ENCODE measurements at regions not wholly inside any gene's neighbourhood (a gene's known extent, or its start where the extent isn't known, plus 50 kb on each side); places are given as distances from the start of the nearest gene placed in this dataset.

DNA sequence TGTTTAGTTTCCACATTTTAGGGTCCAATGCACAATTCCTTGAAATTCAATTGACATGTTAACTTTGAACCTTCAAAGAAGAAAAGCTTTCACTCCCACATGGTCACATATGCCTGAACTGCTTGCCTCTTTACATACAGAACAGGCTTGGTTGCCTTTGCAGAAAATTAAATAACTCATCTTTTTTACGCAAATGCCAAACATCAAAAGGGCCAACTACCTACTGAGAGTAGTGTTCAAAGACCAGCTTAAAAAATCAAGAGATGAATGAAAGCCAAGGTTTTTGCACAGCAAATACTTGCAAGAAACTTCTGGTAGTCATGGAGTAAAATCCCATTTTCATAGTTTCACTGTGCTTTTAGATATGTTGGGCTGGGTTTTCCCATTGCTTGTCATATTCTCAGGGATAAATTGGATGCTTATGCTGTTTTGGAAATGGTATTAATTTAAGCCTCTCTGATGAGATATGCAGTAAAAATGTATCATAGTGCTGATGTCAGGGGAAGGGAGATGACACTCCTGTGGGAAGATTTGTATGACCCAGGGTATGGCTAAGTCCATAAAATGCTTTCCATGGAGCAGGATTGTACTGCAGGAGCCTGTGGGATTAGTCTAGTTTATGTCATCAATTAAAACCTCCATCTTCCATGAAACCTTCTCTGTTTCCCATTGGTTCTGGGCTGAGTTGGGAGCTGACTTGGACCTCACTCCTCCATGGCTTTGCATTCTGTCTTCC is 60.6 kb upstream of the DARS1 start:
- no peak overlapping the region for H3K9ac ChIP-seq (ENCODE audit: low read depth, low read length)
- no peak overlapping the region for H2BK15ac ChIP-seq (ENCODE audit: low read depth, low read length)
- H4K20me1 ChIP-seq (ENCODE audit: insufficient read depth, low read length): no peaks in the 10 kb centered on the region
- BruUV-seq (replicated peaks): no TSS peak
- no peaks in the 10 kb centered on the region for H3K79me1 ChIP-seq (ENCODE audit: low read depth in 1 of 2, low read length in 2 of 2)
- H3K4me2 ChIP-seq (ENCODE audit: low read depth, low read length): no peak overlapping the region
- H4K91ac ChIP-seq (ENCODE audit: insufficient read depth, low read depth, low read length): no peak overlapping the region
- H3K9me1 ChIP-seq (ENCODE audit: insufficient read depth, low read length): no peaks in the 10 kb centered on the region
- H3K23ac ChIP-seq (ENCODE audit: low read depth, low read length): no peak overlapping the region
- dilution Hi-C loops (cut with HindIII; ENCODE audit: low sequenced_read_pairs, unreplicated experiment): no loop called here
- H3K27me3 ChIP-seq (ENCODE audit: control insufficient read depth, insufficient read depth, low read length): no peaks in the 10 kb centered on the region
- no peak overlapping the region for H2BK5ac ChIP-seq (ENCODE audit: low read depth, low read length, poor library complexity, severe bottlenecking)
- ChIA-PET CTCF (no interaction called here), POLR2A (ENCODE audit: unreplicated experiment) (no interaction called here)
- no peak overlapping the region for H2BK120ac ChIP-seq (ENCODE audit: low read depth, low read length)
- H4K8ac ChIP-seq (ENCODE audit: low read depth in 2 of 2, low read length in 2 of 2): no peak overlapping the region
- H2AFZ ChIP-seq (replicated peaks; ENCODE audit: low read length, poor library complexity): no peak overlapping the region
- H3K4ac ChIP-seq (ENCODE audit: low read depth, low read length): no peak overlapping the region
- ATAC-seq (ENCODE audit: low read depth): no peak
- H3K36me3 ChIP-seq (ENCODE audit: control insufficient read depth, insufficient read depth, low read length): no peaks in the 10 kb centered on the region
- intact Hi-C loops (cut with micrococcal nuclease): no loop called here
- H3K4me1 ChIP-seq (ENCODE audit: control insufficient read depth, insufficient read depth, low read length): no peaks in the 10 kb centered on the region
- H4K5ac ChIP-seq (ENCODE audit: low read depth, low read length): no peak overlapping the region
- no CpG with 5 or more reads among the region's 1 CpG for WGBS, 2 experiments (ENCODE audit: extremely low coverage in 2 of 2, insufficient read length in 1 of 2)
- no peak for TF ChIP-seq MXI1 (IDR thresholded peaks at IDR 0.05; ENCODE audit: borderline replicate concordance, low read depth, low read length)
- TF ChIP-seq, protein P1, sequence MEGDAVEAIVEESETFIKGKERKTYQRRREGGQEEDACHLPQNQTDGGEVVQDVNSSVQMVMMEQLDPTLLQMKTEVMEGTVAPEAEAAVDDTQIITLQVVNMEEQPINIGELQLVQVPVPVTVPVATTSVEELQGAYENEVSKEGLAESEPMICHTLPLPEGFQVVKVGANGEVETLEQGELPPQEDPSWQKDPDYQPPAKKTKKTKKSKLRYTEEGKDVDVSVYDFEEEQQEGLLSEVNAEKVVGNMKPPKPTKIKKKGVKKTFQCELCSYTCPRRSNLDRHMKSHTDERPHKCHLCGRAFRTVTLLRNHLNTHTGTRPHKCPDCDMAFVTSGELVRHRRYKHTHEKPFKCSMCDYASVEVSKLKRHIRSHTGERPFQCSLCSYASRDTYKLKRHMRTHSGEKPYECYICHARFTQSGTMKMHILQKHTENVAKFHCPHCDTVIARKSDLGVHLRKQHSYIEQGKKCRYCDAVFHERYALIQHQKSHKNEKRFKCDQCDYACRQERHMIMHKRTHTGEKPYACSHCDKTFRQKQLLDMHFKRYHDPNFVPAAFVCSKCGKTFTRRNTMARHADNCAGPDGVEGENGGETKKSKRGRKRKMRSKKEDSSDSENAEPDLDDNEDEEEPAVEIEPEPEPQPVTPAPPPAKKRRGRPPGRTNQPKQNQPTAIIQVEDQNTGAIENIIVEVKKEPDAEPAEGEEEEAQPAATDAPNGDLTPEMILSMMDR (conservative IDR thresholded peaks at IDR 0.05; ENCODE audit: low read depth, low read length): no peak
- no peak for TF ChIP-seq CEBPB (IDR thresholded peaks at IDR 0.05; ENCODE audit: low read depth, low read length)
- no peak for TF ChIP-seq MAZ (IDR thresholded peaks at IDR 0.05; ENCODE audit: borderline replicate concordance, low read depth, low read length)
- TF ChIP-seq USF2 (IDR thresholded peaks at IDR 0.05; ENCODE audit: low read depth, low read length): no peak
- TF ChIP-seq RFX5 (IDR thresholded peaks at IDR 0.05; ENCODE audit: low read depth, low read length): no peak
- no peak for TF ChIP-seq FOS (IDR thresholded peaks at IDR 0.05; ENCODE audit: low read depth, low read length)
- TF ChIP-seq RAD21 (IDR thresholded peaks at IDR 0.05; ENCODE audit: low read length): no peak
- no peak for TF ChIP-seq MAFK (IDR thresholded peaks at IDR 0.05; ENCODE audit: low read depth, low read length)
- no peak for TF ChIP-seq RCOR1 (IDR thresholded peaks at IDR 0.05; ENCODE audit: insufficient replicate concordance, low read length)
- TF ChIP-seq SMC3 (IDR thresholded peaks at IDR 0.05; ENCODE audit: low read depth, low read length): no peak
- no peak for TF ChIP-seq CHD1 (IDR thresholded peaks at IDR 0.05; ENCODE audit: low read depth, low read length)
- TF ChIP-seq, protein P2, sequence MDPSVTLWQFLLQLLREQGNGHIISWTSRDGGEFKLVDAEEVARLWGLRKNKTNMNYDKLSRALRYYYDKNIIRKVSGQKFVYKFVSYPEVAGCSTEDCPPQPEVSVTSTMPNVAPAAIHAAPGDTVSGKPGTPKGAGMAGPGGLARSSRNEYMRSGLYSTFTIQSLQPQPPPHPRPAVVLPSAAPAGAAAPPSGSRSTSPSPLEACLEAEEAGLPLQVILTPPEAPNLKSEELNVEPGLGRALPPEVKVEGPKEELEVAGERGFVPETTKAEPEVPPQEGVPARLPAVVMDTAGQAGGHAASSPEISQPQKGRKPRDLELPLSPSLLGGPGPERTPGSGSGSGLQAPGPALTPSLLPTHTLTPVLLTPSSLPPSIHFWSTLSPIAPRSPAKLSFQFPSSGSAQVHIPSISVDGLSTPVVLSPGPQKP (IDR thresholded peaks at IDR 0.05; ENCODE audit: borderline replicate concordance, low read depth, low read length): no peak
- no peak for TF ChIP-seq POLR2A (IDR thresholded peaks at IDR 0.05; ENCODE audit: low read depth, low read length)
- no peak for TF ChIP-seq BHLHE40 (IDR thresholded peaks at IDR 0.05; ENCODE audit: low read depth, low read length)
- TF ChIP-seq NFE2L2 (IDR thresholded peaks at IDR 0.05; ENCODE audit: low read depth, low read length): no peak
- H2AK9ac ChIP-seq (replicated peaks; ENCODE audit: low read depth, low read length, poor library complexity): no peak overlapping the region
- H3K18ac ChIP-seq (ENCODE audit: low read depth, low read length): no peak overlapping the region
- no peaks in the 10 kb centered on the region for H3K9me3 ChIP-seq (ENCODE audit: control insufficient read depth, insufficient read depth, low read length)
- H3K4me3 ChIP-seq (ENCODE audit: insufficient read depth, low read depth, low read length): no peak overlapping the region
- no peak overlapping the region for H3K14ac ChIP-seq (replicated peaks; ENCODE audit: low read depth, low read length)
- H2BK20ac ChIP-seq (ENCODE audit: low read depth, low read length): no peak overlapping the region
- no peak overlapping the region for H3K56ac ChIP-seq (ENCODE audit: extremely low read depth, insufficient read depth, low read length)
- in situ Hi-C loops (cut with MboI; ENCODE audit: low sequenced_read_pairs): no loop called here
- H3K27ac ChIP-seq (ENCODE audit: insufficient read depth, low read length): no peak overlapping the region
- H2AK5ac ChIP-seq (ENCODE audit: low read depth, low read length): no peak overlapping the region
- no peak for DNase-seq

Measured in IMR-90 (cell line).